WTC11 (cell line): ENCODE measurements at regions not wholly inside any gene's neighbourhood (a gene's known extent, or its start where the extent isn't known, plus 50 kb on each side); places are given as distances from the start of the nearest gene placed in this dataset.

ENCODE experiments used
- FOXP1 ChIP-seq: sonication (generic); formaldehyde crosslinking; IDR thresholded peaks from 2 replicates; pipeline ENCODE4 v1.8.0; 2022; ENCODE audit warnings: missing genetic modification reagents, mild to moderate bottlenecking, moderate library complexity, borderline replicate concordance
- KAT7 ChIP-seq: sonication (generic); formaldehyde crosslinking; IDR thresholded peaks from 2 replicates; pipeline ENCODE4 v1.8.1; 2023; ENCODE audit warnings: missing genetic modification reagents, mild to moderate bottlenecking, borderline replicate concordance
- NR2C2 ChIP-seq: sonication (generic); formaldehyde crosslinking; IDR thresholded peaks from 2 replicates; pipeline ENCODE4 v1.8.0; 2022; ENCODE audit warnings: mild to moderate bottlenecking, missing genetic modification reagents
- RELA ChIP-seq: sonication (generic); formaldehyde crosslinking; IDR thresholded peaks from 2 replicates; pipeline ENCODE4 v1.8.1; 2022; ENCODE audit warnings: missing genetic modification reagents, mild to moderate bottlenecking, borderline replicate concordance
- SP1 ChIP-seq: sonication (generic); formaldehyde crosslinking; conservative IDR thresholded peaks from 2 replicates; pipeline ENCODE4 v1.8.1; 2022; ENCODE audit warnings: missing genetic modification reagents
- TF ChIP-seq, protein P1 (sequence below): fragments of 200-600 bp; IDR thresholded peaks from 2 replicates; pipeline ENCODE4 v1.8.0; 2022; ENCODE audit warnings: antibody characterized with exemption
- TF ChIP-seq, protein P2 (sequence below): sonication (generic); formaldehyde crosslinking; IDR thresholded peaks from 2 replicates; pipeline ENCODE4 v1.8.1; 2022; ENCODE audit warnings: mild to moderate bottlenecking, missing genetic modification reagents, moderate library complexity, borderline replicate concordance
- TF ChIP-seq, protein P3 (sequence below): sonication (generic); formaldehyde crosslinking; conservative IDR thresholded peaks from 2 replicates; pipeline ENCODE4 v1.8.1; 2022; ENCODE audit warnings: mild to moderate bottlenecking, missing genetic modification reagents

- TF ChIP-seq, protein P1, sequence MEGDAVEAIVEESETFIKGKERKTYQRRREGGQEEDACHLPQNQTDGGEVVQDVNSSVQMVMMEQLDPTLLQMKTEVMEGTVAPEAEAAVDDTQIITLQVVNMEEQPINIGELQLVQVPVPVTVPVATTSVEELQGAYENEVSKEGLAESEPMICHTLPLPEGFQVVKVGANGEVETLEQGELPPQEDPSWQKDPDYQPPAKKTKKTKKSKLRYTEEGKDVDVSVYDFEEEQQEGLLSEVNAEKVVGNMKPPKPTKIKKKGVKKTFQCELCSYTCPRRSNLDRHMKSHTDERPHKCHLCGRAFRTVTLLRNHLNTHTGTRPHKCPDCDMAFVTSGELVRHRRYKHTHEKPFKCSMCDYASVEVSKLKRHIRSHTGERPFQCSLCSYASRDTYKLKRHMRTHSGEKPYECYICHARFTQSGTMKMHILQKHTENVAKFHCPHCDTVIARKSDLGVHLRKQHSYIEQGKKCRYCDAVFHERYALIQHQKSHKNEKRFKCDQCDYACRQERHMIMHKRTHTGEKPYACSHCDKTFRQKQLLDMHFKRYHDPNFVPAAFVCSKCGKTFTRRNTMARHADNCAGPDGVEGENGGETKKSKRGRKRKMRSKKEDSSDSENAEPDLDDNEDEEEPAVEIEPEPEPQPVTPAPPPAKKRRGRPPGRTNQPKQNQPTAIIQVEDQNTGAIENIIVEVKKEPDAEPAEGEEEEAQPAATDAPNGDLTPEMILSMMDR: no peak
- TF ChIP-seq SP1 (CRISPR knock-in tag): no peak
- TF ChIP-seq KAT7 (CRISPR knock-in tag): no peak
- TF ChIP-seq, protein P2, sequence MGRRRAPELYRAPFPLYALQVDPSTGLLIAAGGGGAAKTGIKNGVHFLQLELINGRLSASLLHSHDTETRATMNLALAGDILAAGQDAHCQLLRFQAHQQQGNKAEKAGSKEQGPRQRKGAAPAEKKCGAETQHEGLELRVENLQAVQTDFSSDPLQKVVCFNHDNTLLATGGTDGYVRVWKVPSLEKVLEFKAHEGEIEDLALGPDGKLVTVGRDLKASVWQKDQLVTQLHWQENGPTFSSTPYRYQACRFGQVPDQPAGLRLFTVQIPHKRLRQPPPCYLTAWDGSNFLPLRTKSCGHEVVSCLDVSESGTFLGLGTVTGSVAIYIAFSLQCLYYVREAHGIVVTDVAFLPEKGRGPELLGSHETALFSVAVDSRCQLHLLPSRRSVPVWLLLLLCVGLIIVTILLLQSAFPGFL (CRISPR knock-in tag): no peak
- no peak for TF ChIP-seq RELA
- no peak for TF ChIP-seq NR2C2 (CRISPR knock-in tag)
- TF ChIP-seq, protein P3, sequence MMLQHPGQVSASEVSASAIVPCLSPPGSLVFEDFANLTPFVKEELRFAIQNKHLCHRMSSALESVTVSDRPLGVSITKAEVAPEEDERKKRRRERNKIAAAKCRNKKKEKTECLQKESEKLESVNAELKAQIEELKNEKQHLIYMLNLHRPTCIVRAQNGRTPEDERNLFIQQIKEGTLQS: no peak
- TF ChIP-seq FOXP1 (CRISPR knock-in tag): no peak
Measured at GRCh38 chr5:72688916-72689315, 127.5 kb upstream of the TNPO1 start.
